CD4-positive, alpha-beta T cell treated with Interleukin-6 for 4 hours (primary cell): ENCODE measurements at regions not wholly inside any gene's neighbourhood (a gene's known extent, or its start where the extent isn't known, plus 50 kb on each side); places are given as distances from the start of the nearest gene placed in this dataset.

Experiments used
- DNase-seq: peaks from one replicate; pipeline ENCODE4 v3.0.0-alpha.2; 2020; ENCODE audit warnings: mixed read lengths

- DNase-seq, result no peak
These were observed 136.1 kb upstream of the IRF2BP2 start for GRCh38 chr1:234745844-234746797.

GRCh38 chr1:234745276-234745675, 135.3 kb upstream of the IRF2BP2 start:
- DNase-seq, result no peak

GRCh38 chr1:234743791-234744611, 134.0 kb upstream of the IRF2BP2 start:
- DNase-seq, result no peak

GRCh38 chr1:234742622-234743021, 132.6 kb upstream of the IRF2BP2 start:
- DNase-seq, result no peak

- DNase-seq, result no peak
These were observed 128.0 kb upstream of the IRF2BP2 start for GRCh38 chr1:234737967-234738314.

GRCh38 chr1:234735916-234736315, 125.9 kb upstream of the IRF2BP2 start:
- DNase-seq, result no peak

- DNase-seq, result no peak
These were observed 125.5 kb upstream of the IRF2BP2 start for GRCh38 chr1:234735476-234735875.

- no peak for DNase-seq
These were observed 124.9 kb upstream of the IRF2BP2 start for GRCh38 chr1:234734869-234735268.

GRCh38 chr1:234734412-234734835, 124.4 kb upstream of the IRF2BP2 start:
- DNase-seq, result no peak

- no peak for DNase-seq
These were observed 123.4 kb upstream of the IRF2BP2 start for GRCh38 chr1:234733427-234733826.

GRCh38 chr1:234732671-234733390, 122.9 kb upstream of the IRF2BP2 start:
- DNase-seq, result no peak

- DNase-seq, result no peak
These were observed 122.3 kb upstream of the IRF2BP2 start for GRCh38 chr1:234732260-234732659.

- DNase-seq, result peak; percentile 26
These were observed 121.6 kb upstream of the IRF2BP2 start for GRCh38 chr1:234731569-234732085.

GRCh38 chr1:234730770-234731568, 121.0 kb upstream of the IRF2BP2 start:
- peak; percentile 61 for DNase-seq

- DNase-seq, result no peak
These were observed 120.4 kb upstream of the IRF2BP2 start for GRCh38 chr1:234730475-234730769.

GRCh38 chr1:234729561-234730474, 119.8 kb upstream of the IRF2BP2 start:
- no peak for DNase-seq

GRCh38 chr1:234728740-234729139, 118.8 kb upstream of the IRF2BP2 start:
- no peak for DNase-seq

GRCh38 chr1:234727018-234727940, 117.3 kb upstream of the IRF2BP2 start:
- DNase-seq, result no peak

- no peak for DNase-seq
These were observed 116.5 kb upstream of the IRF2BP2 start for GRCh38 chr1:234726359-234726943.
